ENCODE measurements at regions not wholly inside any gene's neighbourhood (a gene's known extent, or its start where the extent isn't known, plus 50 kb on each side); places are given as distances from the start of the nearest gene placed in this dataset.

- WGBS (ENCODE audit: insufficient coverage), result 83% methylated on average over 2 of the region's 5 CpGs
- intact Hi-C loops (cut with micrococcal nuclease), result no loop called here
- no peaks in the 10 kb centered on the region for H3K36me3 ChIP-seq (replicated peaks in 1 of 2; ENCODE audit: control insufficient read depth in 1 of 2, insufficient read depth in 2 of 2, low read length in 2 of 2)
Measured at GRCh38 chr13:99909836-99910619, 61.5 kb downstream of the ZIC5 start.

More at GRCh38 chr13:99909836-99910619, 61.5 kb downstream of the ZIC5 start:
- no peak for TF ChIP-seq CTCF (IDR thresholded peaks at IDR 0.05)
- no peak for DNase-seq
- no peaks in the 10 kb centered on the region for H3K79me2 ChIP-seq (ENCODE audit: insufficient read depth, low read length)
- no peak overlapping the region for H3K27ac ChIP-seq (ENCODE audit: low read depth in 1 of 2, low read length in 2 of 2)
- H2AFZ ChIP-seq (ENCODE audit: insufficient read depth, low read depth, low read length, poor library complexity, severe bottlenecking), result no peak overlapping the region
- no peaks in the 10 kb centered on the region for H3K9me3 ChIP-seq (replicated peaks in 1 of 2; ENCODE audit: control insufficient read depth in 1 of 2, insufficient read depth in 1 of 2, low read length in 2 of 2)
- H3K4me3 ChIP-seq (replicated peaks in 1 of 3; ENCODE audit: low read depth in 2 of 3, low read length in 3 of 3), result no peak overlapping the region
- H3K9ac ChIP-seq (ENCODE audit: insufficient read depth, low read length, poor library complexity, severe bottlenecking), result no peak overlapping the region
- H3K4me1 ChIP-seq (ENCODE audit: control insufficient read depth in 1 of 2, insufficient read depth in 2 of 2, low read length in 2 of 2), result no peaks in the 10 kb centered on the region
- H3K36me3 Mint-ChIP-seq, result no peaks in the 10 kb centered on the region
- peaks cover 24 to 43% (median 37%) of the 10 kb centered on the region in 3 donors for H3K27me3 Mint-ChIP-seq (ENCODE audit: low read depth in 3 of 3)
- no peak overlapping the region for H3K4me3 Mint-ChIP-seq
- H3K4me1 Mint-ChIP-seq, result no peaks in the 10 kb centered on the region
- no peak overlapping the region for H3K4me2 ChIP-seq (replicated peaks; ENCODE audit: extremely low read depth, low read length, poor library complexity, severe bottlenecking)
- H3K9me3 Mint-ChIP-seq, result peaks cover 0 to 2% (median 0%) of the 10 kb centered on the region in 7 donors
- H3K27me3 ChIP-seq (ENCODE audit: control insufficient read depth in 2 of 2, insufficient read depth in 2 of 2, low read length in 2 of 2), result peaks cover 13 to 33% of the 10 kb centered on the region in 2 donors
- H3K27ac Mint-ChIP-seq, result no peak overlapping the region
- no peaks in the 10 kb centered on the region for H4K20me1 ChIP-seq (ENCODE audit: insufficient read depth, low read length)
